Right ventricle myocardium inferior (tissue), 1 donor: ENCODE measurements at regions not wholly inside any gene's neighbourhood (a gene's known extent, or its start where the extent isn't known, plus 50 kb on each side); places are given as distances from the start of the nearest gene placed in this dataset.
"Not testable (repeated sequence)": the region's sequence is repeated elsewhere in the genome, so short reads cannot be mapped to it uniquely, and the experiment has no call there.

Source experiments
- ATAC-seq: fragments of 200-7000 bp; cut with Tn5 transposase; one replicate; pipeline ENCODE4 v1.9.1; 2020; ENCODE audit warnings: mild to moderate bottlenecking, moderate library complexity
- DNase-seq: peaks from one replicate; pipeline ENCODE4 v3.0.0; 2021; ENCODE audit errors: missing footprints
- intact Hi-C: fragments of 100-400 bp; cut with DNase I; formaldehyde crosslinking; loops from one replicate; pipeline ENCODE4 v1.11.0; 2022
- donor health status: DM: no; HTN: yes; CAD: no; lungs with severe emphysema.

DNA sequence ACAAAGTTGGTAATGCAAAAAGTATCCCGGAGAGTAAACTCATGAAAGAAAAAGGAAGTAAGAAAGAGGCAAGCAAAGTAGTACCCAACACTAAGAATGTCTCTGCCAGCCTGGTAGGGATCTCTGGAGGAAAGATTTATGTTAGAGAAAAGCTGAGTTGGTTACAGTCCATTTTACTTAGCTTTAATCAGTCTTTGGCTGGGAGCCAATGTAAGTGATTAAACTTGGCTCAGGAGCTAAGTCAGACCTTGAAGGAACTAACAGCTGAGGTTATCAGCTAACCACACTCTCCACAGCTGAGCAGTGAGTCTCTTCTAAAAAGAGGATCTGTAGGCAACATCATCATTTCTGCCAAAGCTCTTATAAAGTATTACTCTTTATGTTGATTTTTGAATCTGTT is 148.0 kb downstream of the ANKRD7 start:
- DNase-seq (no peak), ATAC-seq (no peak)
- intact Hi-C loops = no loop called here

DNA sequence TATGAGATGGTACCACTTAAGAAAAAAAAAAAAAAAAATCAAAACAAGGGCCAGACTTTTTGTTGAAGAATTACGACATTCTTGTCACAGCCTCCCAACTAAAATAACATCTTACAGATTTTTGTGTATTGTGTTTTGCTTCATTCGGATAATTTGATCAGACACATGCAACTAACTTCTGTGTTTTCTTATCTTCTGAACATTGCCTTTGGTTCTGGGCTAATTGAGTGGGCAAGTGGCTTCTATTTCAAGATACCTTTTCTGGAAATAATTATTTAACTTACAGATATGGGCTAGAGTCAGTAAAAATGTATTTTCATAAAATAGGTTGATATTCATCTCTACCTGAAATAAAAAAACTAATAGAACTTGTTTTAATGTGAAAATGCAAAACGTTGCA is 165.1 kb downstream of the ANKRD7 start:
- no peak for ATAC-seq
- intact Hi-C loops = no loop called here
- DNase-seq = no peak

DNA sequence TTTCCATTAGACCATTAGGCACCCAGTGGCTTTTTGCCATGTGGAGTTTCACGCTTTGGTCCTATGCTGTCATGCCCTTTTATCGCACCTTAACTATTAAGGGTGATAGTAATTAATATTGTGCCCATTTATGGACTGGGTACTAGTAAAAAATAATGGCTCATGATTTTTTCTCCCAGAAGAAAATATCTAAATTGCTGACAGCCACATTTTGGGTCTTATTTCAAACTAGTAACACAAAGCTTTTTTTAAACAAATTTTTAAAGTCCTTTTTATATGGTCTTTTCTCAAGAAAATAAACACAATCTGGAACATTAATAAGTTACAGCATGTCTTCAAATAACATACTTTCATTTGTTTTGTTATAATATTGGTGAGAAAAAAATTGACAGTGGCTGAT is 179.7 kb downstream of the ANKRD7 start:
- ATAC-seq (no peak), DNase-seq (no peak)
- intact Hi-C loops = no loop called here

DNA sequence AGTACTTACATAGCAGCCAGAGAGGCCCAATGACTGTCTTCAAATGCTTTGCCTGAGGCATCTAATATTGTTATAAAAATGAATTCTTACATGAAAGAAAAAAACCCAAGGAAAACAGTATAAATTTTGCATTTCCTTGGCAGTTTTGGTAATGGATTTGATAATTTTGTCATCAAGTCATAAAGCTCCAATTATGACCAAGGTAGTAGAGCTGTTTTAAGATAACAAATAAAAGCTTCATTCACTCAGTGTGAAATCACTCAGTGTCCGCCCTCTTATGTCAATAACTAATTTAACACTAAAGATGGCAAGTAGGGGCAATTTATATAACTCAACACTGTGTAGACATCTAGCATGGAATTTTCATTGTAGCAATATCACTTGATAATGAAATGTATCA is 193.9 kb downstream of the ANKRD7 start:
- DNase-seq (no peak), ATAC-seq (no peak)
- intact Hi-C loops = no loop called here

DNA sequence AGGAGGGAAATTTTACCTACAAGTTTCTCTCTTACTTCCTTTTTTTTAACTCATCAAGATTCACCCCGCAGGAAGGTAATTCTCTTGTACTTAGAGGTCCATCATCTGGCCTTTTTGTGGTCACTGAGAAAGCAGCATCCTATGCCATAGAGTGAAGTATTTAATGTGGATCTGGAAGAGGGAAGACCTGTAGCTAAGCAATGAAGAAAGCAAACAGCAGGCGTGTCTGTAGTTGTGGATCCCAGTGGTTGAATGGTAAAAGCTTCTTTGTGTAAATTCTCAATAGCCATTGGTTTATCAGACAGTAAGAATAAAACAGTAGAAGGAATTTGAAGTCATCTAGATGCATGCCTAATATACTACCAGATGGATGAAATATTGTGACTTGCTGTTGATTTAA is 196.4 kb downstream of the ANKRD7 start:
- intact Hi-C loops = no loop called here
- no peak for DNase-seq
- ATAC-seq = no peak

DNA sequence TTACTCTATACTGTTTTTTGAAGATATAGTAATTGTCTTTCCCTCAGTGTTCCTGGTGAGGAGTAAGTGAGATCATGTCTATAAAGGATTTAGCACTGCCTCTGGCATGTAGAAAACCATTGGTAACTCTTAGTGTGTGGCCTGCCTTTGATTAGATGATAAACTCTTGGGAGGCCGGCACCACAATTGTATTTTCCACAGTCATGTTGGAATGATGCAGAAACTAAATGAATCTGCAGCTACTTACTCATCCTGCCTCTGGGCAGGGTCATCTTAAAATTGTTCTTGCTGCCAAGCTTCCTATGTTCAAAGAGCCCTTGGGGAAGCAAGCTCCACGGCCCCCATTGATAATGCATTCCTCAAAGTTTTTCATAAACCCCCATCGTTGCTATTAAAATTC is 204.6 kb downstream of the ANKRD7 start:
- intact Hi-C loops = no loop called here

DNA sequence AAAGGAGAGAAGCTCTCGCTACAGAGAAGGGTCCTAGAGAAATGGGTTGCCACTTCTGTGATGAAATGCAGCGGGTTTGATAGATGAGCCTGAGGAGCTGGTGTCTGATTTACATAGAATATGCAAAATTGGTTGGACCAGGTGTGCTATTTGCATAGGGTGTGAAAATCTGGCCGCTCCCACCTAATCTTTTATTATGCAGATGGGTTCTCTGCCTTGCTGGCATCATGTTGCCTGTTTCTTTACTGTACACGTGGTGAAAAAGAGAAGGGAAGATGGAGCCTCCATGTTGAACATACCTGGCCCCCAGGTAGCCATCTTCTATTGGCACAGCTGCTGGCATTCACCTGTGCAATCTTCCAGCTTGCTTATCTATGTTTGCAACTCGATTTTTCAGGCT is 212.2 kb downstream of the ANKRD7 start:
- intact Hi-C loops = no loop called here
- ATAC-seq (no peak), DNase-seq (no peak)

More for the DNA sequence above, 204.6 kb downstream of the ANKRD7 start:
- DNase-seq (no peak), ATAC-seq (no peak)

DNA sequence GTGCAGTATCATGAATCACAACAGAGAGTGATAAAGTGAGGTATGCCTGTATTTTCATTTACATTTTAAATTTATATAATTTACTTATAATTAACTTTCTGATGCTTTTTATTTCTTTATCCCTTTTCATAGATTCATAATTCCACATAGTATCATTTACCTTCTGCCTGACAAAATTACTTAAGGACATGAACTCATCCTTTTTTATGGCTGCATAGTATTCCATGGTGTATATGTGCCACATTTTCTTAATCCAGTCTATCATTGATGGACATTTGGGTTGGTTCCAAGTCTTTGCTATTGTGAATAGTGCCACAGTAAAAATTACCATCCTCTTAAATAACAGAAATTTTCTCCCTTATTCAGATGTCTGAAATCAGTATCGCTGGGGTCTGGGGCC is 224.5 kb downstream of the ANKRD7 start:
- intact Hi-C loops, ATAC-seq, DNase-seq: not testable (repeated sequence)

DNA sequence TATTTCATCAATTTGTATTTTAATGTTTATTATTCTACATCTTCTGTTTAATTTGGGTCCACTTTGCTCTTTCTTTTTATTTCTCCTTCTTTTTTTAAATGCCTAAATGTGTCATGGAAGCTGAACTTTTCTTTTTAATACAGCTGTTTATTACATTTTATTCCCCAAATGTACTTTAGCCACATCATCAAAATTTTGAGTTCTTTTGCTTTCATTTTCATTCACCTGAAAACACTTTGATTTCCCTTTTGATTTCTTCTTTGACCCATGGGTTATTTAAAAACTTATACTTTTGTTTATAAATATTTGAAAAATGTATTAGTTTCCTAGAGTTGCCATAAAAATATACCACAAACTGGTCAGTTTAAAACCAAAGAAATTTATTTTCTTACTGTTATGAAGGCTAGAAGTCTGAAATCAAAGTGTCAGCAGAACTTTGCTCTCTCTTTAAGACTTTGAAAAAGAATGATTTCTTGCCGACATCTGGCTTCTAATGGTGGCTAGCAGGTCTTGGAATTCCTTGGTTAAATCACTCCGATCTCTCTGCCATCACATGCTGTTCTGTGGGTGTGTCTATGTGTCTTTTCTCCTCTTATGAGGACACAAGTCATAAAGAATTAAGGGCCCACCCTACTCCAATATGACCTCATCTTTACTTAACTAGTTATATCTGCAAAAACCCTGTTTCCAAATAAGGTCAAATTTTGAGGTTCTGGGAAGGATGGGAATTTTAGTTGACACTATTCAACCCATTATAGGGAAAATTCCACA is 225.5 kb downstream of the ANKRD7 start:
- DNase-seq (no peak), ATAC-seq (no peak)
- intact Hi-C loops = no loop called here

DNA sequence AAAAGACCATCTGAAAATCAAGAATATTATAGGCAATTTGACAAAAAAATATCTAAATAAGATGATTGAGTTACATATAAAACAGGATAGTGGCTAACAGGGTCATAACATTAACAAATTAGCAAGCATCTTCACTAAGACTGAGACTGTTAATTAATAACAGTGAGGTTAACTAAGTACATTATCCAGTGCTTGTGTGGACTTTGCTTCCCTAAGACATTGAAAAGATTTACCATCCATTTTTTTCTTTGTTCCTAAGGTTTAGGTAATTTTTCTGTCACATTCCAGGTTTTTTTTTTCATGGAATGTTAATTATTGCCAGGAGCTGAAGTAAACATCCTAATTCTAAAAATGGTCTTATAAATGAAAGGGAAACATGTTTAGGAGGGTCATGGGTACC is 227.6 kb downstream of the ANKRD7 start:
- ATAC-seq (no peak), DNase-seq (no peak)
- intact Hi-C loops = no loop called here

DNA sequence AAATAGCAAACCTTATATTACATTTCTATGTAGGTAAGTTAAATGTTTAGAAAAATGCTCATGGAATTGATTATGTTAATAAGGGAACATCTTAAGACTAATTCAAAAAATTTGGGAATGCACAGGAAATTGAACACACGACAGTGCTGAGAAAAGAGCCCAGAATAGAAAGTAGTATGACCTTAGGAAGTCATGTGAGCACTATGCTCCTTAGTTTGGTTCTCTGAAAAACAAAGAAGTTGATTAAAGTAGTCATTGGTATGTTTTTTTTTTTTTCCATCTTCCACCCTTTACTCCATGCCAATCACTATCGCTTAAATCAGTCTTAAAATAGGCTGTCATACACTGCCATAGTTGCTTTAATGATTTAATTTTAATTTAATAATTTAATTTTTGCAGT is 242.9 kb downstream of the ANKRD7 start:
- no peak for ATAC-seq
- no peak for DNase-seq
- intact Hi-C loops = no loop called here

DNA sequence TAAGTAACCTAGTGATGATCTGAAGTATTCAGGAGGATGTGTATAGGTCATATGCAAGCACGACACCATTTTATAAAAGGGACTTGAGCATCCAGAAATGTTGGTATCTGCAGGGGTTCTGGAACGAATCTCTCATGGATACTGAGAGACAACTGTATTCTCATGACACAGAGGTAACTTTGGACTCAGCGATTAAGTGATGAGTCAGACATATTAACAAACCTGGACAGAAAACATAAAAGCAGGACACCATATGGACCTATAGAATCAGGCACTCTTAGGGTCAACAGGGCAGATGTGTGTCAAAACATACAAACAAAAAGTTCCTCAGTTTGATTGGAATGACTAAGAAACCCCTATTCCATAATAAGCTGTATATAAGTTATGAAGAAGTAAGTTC is 248.1 kb downstream of the ANKRD7 start:
- DNase-seq = no peak
- ATAC-seq = no peak
- intact Hi-C loops = no loop called here

DNA sequence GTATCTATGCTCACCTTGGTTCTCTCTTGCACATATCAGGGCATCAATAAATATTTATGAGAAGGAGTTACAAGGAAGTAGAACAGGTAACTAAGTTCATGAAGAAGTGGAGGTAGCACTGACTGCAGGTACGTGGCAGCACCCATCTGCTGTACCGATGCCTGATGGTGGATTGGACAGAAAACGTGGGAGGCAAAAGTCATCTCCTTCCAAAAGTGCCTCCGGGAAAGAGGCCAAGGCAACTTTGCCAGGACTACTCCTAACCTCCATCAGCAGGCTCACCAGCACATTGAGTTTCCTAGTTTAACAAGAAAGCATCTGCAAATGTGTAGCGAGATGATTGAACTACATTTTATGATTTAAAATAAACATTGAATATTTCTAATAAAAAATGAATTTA is 248.8 kb downstream of the ANKRD7 start:
- DNase-seq (no peak), ATAC-seq (no peak)
- intact Hi-C loops = no loop called here

DNA sequence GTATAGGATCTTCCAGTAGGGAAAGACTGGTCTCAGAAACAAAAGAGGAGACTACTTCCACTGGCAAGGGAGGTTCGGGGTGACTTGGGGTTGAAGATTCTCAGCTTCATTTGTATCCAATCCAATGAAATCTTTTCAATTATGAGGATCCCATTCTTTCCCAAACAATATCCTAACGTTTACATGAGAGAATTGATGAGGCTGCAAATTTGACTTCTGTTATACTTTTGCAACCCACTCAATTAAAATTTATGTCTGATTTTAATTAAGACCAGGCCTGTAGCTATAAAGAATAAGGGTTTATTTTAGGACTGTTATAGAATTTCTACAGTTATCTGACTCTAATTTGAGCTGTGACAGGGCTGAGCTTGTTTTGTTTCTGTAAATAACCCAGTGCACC is 251.5 kb downstream of the ANKRD7 start:
- ATAC-seq (no peak), DNase-seq (no peak)
- intact Hi-C loops = no loop called here

DNA sequence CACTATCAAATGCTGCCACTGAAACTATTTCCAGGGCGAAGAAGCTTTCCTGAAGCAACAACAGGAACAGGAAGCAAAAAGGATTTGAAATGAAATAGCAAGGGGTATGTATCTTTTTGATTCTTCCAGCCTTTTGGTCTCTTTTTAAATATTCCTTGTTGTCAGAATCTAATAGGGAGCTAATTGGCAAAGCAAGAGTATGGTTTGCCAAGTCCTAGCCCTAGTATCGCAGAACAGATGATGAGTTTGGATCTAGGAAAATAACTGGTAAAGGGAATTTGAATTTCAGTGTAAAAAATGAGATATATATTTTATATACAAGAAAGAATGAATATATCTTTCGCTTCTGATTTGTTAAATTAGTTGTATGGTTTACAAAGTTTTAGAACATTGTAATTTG is 252.5 kb downstream of the ANKRD7 start:
- ATAC-seq (no peak), DNase-seq (no peak)
- intact Hi-C loops = no loop called here

DNA sequence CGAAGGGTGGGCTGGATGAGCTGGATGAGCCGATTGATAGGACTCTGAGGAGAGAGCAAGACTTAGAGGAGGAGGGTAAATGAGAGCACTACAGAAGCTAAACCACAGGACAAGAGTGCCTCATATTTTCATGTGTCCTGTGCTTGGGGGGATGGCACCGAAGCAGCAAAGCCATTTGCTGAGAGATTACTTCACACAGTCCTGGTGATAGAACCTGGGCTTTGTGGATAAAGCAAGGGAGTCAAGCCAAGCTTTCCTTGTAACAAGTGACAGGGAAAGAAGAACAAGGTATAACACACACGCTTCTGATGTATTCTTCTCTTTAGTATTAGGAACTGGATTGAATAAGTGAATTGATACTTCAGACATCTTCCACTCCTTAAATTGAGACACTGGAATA is 253.7 kb downstream of the ANKRD7 start:
- ATAC-seq = no peak
- intact Hi-C loops = no loop called here
- DNase-seq = no peak

DNA sequence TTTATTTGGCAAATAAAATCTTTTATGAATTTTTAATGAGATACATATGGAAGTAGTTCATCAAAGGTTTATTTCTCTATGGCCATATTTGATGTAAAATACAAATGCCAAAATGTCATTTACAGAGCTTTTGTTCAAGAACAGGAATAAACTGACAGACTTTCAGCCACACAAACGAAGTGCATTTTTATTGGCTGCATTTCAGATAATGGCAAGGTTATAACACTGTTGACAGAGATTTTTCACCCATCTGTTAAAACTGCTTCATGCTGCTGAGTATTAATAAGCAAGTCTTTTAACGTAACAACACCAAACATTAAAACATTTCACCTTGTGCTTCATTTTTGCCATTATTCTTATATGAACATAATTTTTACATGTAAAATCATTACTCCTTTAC is 254.4 kb downstream of the ANKRD7 start:
- intact Hi-C loops = no loop called here
- no peak for ATAC-seq

DNA sequence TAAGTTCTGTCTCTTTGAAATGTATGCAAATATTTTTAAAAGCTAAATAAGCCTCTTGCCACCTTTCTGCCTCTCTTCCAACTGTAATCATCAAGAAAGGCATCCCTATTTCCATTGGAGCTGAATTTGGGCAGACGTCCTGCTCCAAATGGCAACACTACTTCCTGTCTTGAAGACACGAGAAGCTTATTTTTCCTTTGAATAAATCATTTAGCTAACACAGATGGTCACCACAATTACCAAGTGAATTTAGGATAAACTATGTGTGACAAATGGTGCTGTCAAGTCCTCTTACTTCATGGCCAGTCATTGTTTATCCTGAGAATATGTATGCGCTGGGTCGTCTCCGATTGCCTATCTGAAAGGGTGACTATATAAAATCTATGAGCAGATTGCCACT is 268.0 kb downstream of the ANKRD7 start:
- intact Hi-C loops = no loop called here
- no peak for ATAC-seq
- DNase-seq = no peak

More for the DNA sequence above, 254.4 kb downstream of the ANKRD7 start:
- DNase-seq = no peak

DNA sequence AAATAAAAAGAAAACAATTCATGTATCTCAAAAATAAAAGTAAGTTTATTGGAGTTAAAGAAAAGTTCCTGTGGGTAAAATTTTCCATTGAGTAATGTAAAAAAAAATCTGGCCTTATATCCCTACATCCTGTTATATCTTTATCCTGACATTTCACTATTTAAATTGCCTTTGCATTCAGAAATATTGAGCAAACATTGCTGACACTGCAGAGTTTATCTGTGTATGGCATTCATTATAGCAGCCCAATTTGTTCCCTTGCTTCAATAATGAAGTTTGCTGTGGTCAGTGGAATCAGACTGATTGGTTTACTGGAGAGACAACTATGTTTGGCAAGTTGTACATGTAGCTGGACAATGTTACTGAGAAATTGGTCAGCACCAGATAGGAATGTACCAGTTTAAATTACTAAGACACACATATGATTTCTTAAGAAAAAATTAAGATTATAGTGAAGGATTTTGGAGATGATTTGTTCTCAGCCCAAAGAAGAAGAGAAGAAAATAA is 271.7 kb downstream of the ANKRD7 start:
- no peak for DNase-seq
- no peak for ATAC-seq
- intact Hi-C loops = no loop called here

DNA sequence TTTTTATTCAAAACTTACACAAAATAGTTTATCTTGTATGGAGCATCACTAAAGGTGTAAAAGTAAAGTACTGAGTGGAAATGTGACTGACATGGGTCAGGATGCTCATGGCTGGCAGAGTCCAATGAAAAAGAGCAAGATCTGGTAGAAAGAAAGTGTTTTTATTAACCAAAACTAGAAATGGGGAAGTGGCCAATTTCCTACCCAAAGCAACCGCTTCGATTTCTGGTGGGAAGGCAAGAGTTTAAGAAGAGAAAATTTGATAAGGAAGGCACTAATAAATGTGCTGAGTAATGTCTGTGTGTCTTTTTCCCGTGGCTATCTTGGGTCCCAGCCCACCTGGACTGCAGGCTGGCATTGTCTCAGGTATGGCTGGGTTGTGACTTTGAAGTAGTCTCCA is 277.7 kb downstream of the ANKRD7 start:
- DNase-seq = no peak
- ATAC-seq = no peak
- intact Hi-C loops = no loop called here

DNA sequence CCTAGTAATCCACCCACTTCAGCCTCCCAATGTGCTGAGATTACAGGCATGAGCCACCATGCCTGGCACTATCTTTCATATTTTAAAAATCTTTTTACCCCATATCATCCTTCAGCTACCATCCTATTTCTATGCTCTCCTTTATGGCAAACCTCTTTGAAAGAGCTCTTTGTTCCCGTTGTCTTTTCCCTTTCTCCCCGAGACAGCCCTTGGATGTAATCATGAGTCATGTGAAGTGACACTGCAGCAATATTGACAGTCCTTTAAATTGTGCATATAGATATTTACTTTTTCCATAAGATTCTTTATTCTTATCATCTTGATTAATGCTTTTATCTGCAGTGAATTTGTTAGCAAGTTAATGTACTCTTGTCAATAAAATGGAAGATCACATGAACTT is 286.6 kb downstream of the ANKRD7 start:
- DNase-seq = no peak
- intact Hi-C loops = no loop called here
- no peak for ATAC-seq
